ENCODE measurements at regions not wholly inside any gene's neighbourhood (a gene's known extent, or its start where the extent isn't known, plus 50 kb on each side); places are given as distances from the start of the nearest gene placed in this dataset.

GRCh38 chr6:14344486-14344885 is 226.9 kb downstream of the CD83 start:
- no TSS peak for BruUV-seq (replicated peaks)
- POLR2A ChIA-PET (ENCODE audit: unreplicated experiment) = no interaction called here
- no peaks in the 10 kb centered on the region for H3K4me1 ChIP-seq (replicated peaks; ENCODE audit: insufficient read depth)

GRCh38 chr6:14348389-14348788 is 230.8 kb downstream of the CD83 start:
- Histone ChIP-seq H3K4me2 (no peak overlapping the region), H3K79me2 (ENCODE audit: low read depth) (no peaks in the 10 kb centered on the region), H3F3A (ENCODE audit: insufficient read depth, low read depth) (no peaks in the 10 kb centered on the region), H3K36me3 (ENCODE audit: low read depth) (no peaks in the 10 kb centered on the region), H2AFZ (no peak overlapping the region), H3K4me1 (replicated peaks; ENCODE audit: insufficient read depth) (no peaks in the 10 kb centered on the region), H3K9me2 (ENCODE audit: insufficient read depth) (no peaks in the 10 kb centered on the region), H3K27ac (no peak overlapping the region), H3K4me3 (no peak overlapping the region), H4K20me1 (ENCODE audit: insufficient read depth) (no peaks in the 10 kb centered on the region), H3K9me3 (ENCODE audit: insufficient read depth, low read depth) (no peaks in the 10 kb centered on the region), H3K27me3 (ENCODE audit: insufficient read depth, low read depth) (no peaks in the 10 kb centered on the region)
- no TSS peak for BruUV-seq (replicated peaks)
- intact Hi-C loops (cut with micrococcal nuclease; ENCODE audit: unreplicated experiment) = no loop called here
- CTCF ChIA-PET = no interaction called here
- DNase-seq = no peak
- POLR2A ChIA-PET (ENCODE audit: unreplicated experiment) = no interaction called here
- TF ChIP-seq EZH2 (IDR thresholded peaks at IDR 0.05; ENCODE audit: low read depth) (no peak), CTCF (conservative IDR thresholded peaks at IDR 0.05) (no peak)

More at GRCh38 chr6:14344486-14344885, 226.9 kb downstream of the CD83 start:
- Histone ChIP-seq H3K4me3 (no peak overlapping the region), H3K4me2 (no peak overlapping the region), H3K79me2 (ENCODE audit: low read depth) (no peaks in the 10 kb centered on the region), H3F3A (ENCODE audit: insufficient read depth, low read depth) (no peaks in the 10 kb centered on the region), H4K20me1 (ENCODE audit: insufficient read depth) (no peaks in the 10 kb centered on the region), H3K27ac (no peak overlapping the region), H2AFZ (no peak overlapping the region), H3K9me2 (ENCODE audit: insufficient read depth) (no peaks in the 10 kb centered on the region), H3K9me3 (ENCODE audit: insufficient read depth, low read depth) (no peaks in the 10 kb centered on the region), H3K27me3 (ENCODE audit: insufficient read depth, low read depth) (no peaks in the 10 kb centered on the region), H3K36me3 (ENCODE audit: low read depth) (no peaks in the 10 kb centered on the region)
- intact Hi-C loops (cut with micrococcal nuclease; ENCODE audit: unreplicated experiment) = no loop called here
- CTCF ChIA-PET = no interaction called here
- TF ChIP-seq CTCF (conservative IDR thresholded peaks at IDR 0.05) (no peak), EZH2 (IDR thresholded peaks at IDR 0.05; ENCODE audit: low read depth) (no peak)
- no peak for DNase-seq

- Histone ChIP-seq H3K4me2 (no peak overlapping the region), H3K27me3 (ENCODE audit: insufficient read depth, low read depth) (no peaks in the 10 kb centered on the region), H3K4me1 (replicated peaks; ENCODE audit: insufficient read depth) (no peaks in the 10 kb centered on the region), H3K9me3 (ENCODE audit: insufficient read depth, low read depth) (no peaks in the 10 kb centered on the region), H3K79me2 (ENCODE audit: low read depth) (no peaks in the 10 kb centered on the region), H2AFZ (no peak overlapping the region), H3K9me2 (ENCODE audit: insufficient read depth) (no peaks in the 10 kb centered on the region), H3K27ac (no peak overlapping the region), H3K4me3 (no peak overlapping the region), H4K20me1 (ENCODE audit: insufficient read depth) (no peaks in the 10 kb centered on the region), H3K36me3 (ENCODE audit: low read depth) (no peaks in the 10 kb centered on the region), H3F3A (ENCODE audit: insufficient read depth, low read depth) (no peaks in the 10 kb centered on the region)
- ChIA-PET CTCF (no interaction called here), POLR2A (ENCODE audit: unreplicated experiment) (no interaction called here)
- TF ChIP-seq EZH2 (IDR thresholded peaks at IDR 0.05; ENCODE audit: low read depth) (no peak), CTCF (conservative IDR thresholded peaks at IDR 0.05) (no peak)
- DNase-seq = no peak
- no TSS peak for BruUV-seq (replicated peaks)
- intact Hi-C loops (cut with micrococcal nuclease; ENCODE audit: unreplicated experiment) = no loop called here
Observed at GRCh38 chr6:14349507-14349906, 231.9 kb downstream of the CD83 start.
